GM18526 (cell line): ENCODE measurements at regions not wholly inside any gene's neighbourhood (a gene's known extent, or its start where the extent isn't known, plus 50 kb on each side); places are given as distances from the start of the nearest gene placed in this dataset.

Source experiments
- POLR2A ChIP-seq: IDR thresholded peaks from 3 replicates; pipeline ENCODE4 v1.6.1; 2011; ENCODE audit not compliant: insufficient read length; ENCODE audit errors: extremely low read depth

- no peak for TF ChIP-seq POLR2A
These were observed 54.4 kb upstream of the C1orf174 start for GRCh38 chr1:3954170-3955169.

GRCh38 chr1:3955196-3955772, 55.2 kb upstream of the C1orf174 start:
- TF ChIP-seq POLR2A, result no peak

- TF ChIP-seq POLR2A, result no peak
These were observed 56.6 kb upstream of the C1orf174 start for GRCh38 chr1:3956527-3957170.

- no peak for TF ChIP-seq POLR2A
These were observed 59.3 kb upstream of the C1orf174 start for GRCh38 chr1:3959361-3959760.

GRCh38 chr1:3963554-3963953, 63.5 kb upstream of the C1orf174 start:
- no peak for TF ChIP-seq POLR2A

GRCh38 chr1:3965693-3966092, 65.6 kb upstream of the C1orf174 start:
- no peak for TF ChIP-seq POLR2A

GRCh38 chr1:3968851-3969250, 68.8 kb upstream of the C1orf174 start:
- no peak for TF ChIP-seq POLR2A

GRCh38 chr1:3971981-3972380, 71.9 kb upstream of the C1orf174 start:
- TF ChIP-seq POLR2A, result no peak

GRCh38 chr1:3975903-3976630, 76.0 kb upstream of the C1orf174 start:
- TF ChIP-seq POLR2A, result no peak

GRCh38 chr1:3976821-3977220, 76.7 kb upstream of the C1orf174 start:
- TF ChIP-seq POLR2A, result no peak

GRCh38 chr1:3978196-3978989, 78.3 kb upstream of the C1orf174 start:
- TF ChIP-seq POLR2A, result no peak

- no peak for TF ChIP-seq POLR2A
These were observed 78.9 kb upstream of the C1orf174 start for GRCh38 chr1:3978990-3979325.

GRCh38 chr1:3981261-3981660, 81.2 kb upstream of the C1orf174 start:
- no peak for TF ChIP-seq POLR2A

GRCh38 chr1:3981746-3982505, 81.9 kb upstream of the C1orf174 start:
- TF ChIP-seq POLR2A, result no peak
